ENCODE measurements at regions not wholly inside any gene's neighbourhood (a gene's known extent, or its start where the extent isn't known, plus 50 kb on each side); places are given as distances from the start of the nearest gene placed in this dataset.

DNA sequence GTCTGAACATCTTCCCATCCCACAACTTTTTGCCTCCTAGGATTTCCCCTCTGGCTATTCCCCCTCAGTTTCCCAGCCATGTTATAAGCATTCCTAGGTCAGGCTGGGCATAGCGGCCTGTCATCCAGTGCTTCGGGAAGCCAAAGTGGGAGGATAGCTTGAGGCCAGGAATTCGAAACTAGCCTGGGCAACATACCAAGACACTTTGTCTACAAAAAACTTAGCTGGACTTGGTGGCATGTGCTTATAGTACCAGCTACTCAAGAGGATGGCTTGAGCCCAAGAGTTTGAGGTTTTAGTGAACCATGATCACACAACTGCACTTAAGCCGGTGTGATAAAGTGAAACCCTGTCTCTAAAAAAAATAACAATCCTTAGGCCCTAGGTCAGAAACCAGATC, 447.4 kb downstream of the KIF16B start:
- Mint-ChIP-seq H3K27ac (no peak overlapping the region), H3K9me3 (no peaks in the 10 kb centered on the region), H3K4me1 (ENCODE audit: low read depth) (no peaks in the 10 kb centered on the region), H3K36me3 (ENCODE audit: low read depth) (no peaks in the 10 kb centered on the region), H3K27me3 (ENCODE audit: insufficient read depth) (no peaks in the 10 kb centered on the region), H3K4me3 (no peak overlapping the region)
- intact Hi-C loops (cut with micrococcal nuclease) = no loop called here
- no peak for DNase-seq (ENCODE audit: low spot score)

DNA sequence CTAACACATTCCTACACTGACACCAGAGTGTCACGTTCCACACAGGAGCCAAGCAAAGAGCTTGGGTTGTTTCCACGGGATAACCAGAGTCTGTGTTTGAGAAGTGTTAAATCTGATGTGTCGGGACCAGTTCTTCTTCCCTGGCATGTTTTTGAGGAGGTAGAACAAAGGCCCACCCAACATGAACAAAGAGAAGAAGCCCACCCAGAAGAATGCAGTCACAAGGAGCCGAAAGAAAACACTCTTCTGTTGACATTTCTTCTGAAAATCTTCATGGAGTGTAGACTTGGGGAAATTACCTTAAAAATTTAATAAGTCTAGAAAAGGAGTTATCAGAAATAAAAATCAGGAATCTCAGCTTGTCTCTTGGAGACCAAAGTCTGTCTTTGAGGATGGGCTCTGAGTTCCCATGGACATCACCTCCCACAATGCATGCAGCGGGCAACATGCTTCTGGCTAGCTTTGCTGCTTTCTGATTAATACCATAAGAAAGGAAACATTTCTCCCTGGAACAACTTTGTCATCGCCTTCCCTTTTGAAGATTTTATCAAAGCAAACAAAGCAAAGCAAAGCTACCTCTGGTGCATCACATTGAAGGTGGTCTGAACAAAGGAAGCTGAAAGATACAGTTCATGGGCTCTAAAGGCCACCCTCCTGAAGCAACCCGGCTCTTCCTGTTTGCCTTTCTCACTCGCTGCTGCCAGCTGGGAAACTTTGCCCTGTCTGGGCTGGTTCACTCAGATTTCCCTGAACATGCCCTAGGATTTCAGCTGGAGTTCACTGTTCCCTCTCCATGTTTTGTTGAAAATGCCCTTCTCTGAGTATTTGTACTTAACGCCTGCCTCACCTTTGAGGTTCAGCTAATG, 448.1 kb downstream of the KIF16B start:
- Mint-ChIP-seq H3K4me3 (no peak overlapping the region), H3K4me1 (ENCODE audit: low read depth) (no peaks in the 10 kb centered on the region), H3K36me3 (ENCODE audit: low read depth) (no peaks in the 10 kb centered on the region), H3K27ac (no peak overlapping the region), H3K9me3 (no peaks in the 10 kb centered on the region), H3K27me3 (ENCODE audit: insufficient read depth) (no peaks in the 10 kb centered on the region)
- no peak for DNase-seq (ENCODE audit: low spot score)
- intact Hi-C loops (cut with micrococcal nuclease) = no loop called here

DNA sequence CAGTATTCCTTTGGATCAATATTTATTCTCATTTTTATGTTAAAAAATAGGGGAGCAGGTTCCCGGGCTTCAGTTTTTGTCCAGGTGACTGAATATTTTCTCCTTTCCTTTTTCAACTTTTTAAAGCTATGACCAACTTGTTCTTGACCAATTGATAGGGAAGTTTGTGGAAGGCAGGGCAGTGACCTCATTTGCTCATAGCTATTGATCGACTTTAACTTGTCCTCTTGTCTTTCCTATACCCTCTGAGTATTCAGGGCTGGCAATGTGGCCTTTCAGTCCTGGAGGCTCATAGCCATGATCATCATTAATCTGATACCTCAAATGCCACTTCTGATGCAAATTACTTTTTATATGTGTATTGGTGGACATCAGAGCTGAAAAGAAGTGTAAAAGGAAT, 448.8 kb downstream of the KIF16B start:
- no peaks in the 10 kb centered on the region for H3K4me1 Mint-ChIP-seq (ENCODE audit: low read depth)
- H3K4me3 Mint-ChIP-seq = no peak overlapping the region
- no peak for DNase-seq (ENCODE audit: low spot score)
- intact Hi-C loops (cut with micrococcal nuclease) = no loop called here
- H3K36me3 Mint-ChIP-seq (ENCODE audit: low read depth) = no peaks in the 10 kb centered on the region
- no peaks in the 10 kb centered on the region for H3K27me3 Mint-ChIP-seq (ENCODE audit: insufficient read depth)
- no peaks in the 10 kb centered on the region for H3K9me3 Mint-ChIP-seq
- no peak overlapping the region for H3K27ac Mint-ChIP-seq

DNA sequence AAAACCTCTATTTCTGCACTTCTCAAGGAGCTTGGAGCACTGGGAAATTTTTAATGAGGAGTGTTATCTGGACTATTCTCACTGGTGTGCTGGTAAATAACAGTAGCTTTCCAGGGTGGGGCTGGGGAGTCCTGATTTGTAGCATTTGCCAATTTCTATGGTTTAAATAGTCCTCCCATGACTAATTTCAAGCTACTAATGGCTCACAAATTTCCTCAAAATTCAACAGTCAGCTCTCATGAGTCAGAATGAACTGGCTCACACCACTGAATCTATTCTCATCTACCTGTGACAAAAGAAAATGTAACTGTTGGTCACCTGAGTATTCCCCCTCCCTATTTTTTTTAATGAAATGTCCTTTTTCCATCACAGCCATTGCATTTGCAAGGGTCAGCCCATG, 449.6 kb downstream of the KIF16B start:
- no peaks in the 10 kb centered on the region for H3K36me3 Mint-ChIP-seq (ENCODE audit: low read depth)
- intact Hi-C loops (cut with micrococcal nuclease) = no loop called here
- no peaks in the 10 kb centered on the region for H3K27me3 Mint-ChIP-seq (ENCODE audit: insufficient read depth)
- H3K4me3 Mint-ChIP-seq = no peak overlapping the region
- no peaks in the 10 kb centered on the region for H3K4me1 Mint-ChIP-seq (ENCODE audit: low read depth)
- H3K9me3 Mint-ChIP-seq = no peaks in the 10 kb centered on the region
- no peak overlapping the region for H3K27ac Mint-ChIP-seq
- no peak for DNase-seq (ENCODE audit: low spot score)

DNA sequence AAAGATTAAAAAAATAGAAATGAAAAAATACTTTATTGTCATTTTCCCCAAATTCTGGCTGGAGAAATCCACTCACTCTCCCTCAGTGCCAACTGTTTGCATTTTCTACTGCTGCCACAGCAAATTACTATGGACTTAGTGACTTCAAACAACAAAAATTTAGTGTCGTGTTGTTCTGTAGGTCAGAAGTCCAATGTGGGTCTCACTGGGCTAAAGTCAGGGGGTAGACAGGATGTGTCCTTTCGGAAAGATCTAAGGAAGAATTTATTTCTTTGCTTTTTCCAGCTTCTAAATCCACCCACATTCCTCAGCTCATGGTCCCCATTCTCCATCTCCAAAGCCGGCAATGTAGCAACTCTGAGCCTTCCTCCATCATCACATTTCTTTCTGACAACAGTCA, 453.3 kb downstream of the KIF16B start:
- no peak overlapping the region for H3K27ac Mint-ChIP-seq
- intact Hi-C loops (cut with micrococcal nuclease) = no loop called here
- no peaks in the 10 kb centered on the region for H3K4me1 Mint-ChIP-seq (ENCODE audit: low read depth)
- no peaks in the 10 kb centered on the region for H3K27me3 Mint-ChIP-seq (ENCODE audit: insufficient read depth)
- no peak for DNase-seq (ENCODE audit: low spot score)
- no peak overlapping the region for H3K4me3 Mint-ChIP-seq
- no peaks in the 10 kb centered on the region for H3K9me3 Mint-ChIP-seq
- no peaks in the 10 kb centered on the region for H3K36me3 Mint-ChIP-seq (ENCODE audit: low read depth)

DNA sequence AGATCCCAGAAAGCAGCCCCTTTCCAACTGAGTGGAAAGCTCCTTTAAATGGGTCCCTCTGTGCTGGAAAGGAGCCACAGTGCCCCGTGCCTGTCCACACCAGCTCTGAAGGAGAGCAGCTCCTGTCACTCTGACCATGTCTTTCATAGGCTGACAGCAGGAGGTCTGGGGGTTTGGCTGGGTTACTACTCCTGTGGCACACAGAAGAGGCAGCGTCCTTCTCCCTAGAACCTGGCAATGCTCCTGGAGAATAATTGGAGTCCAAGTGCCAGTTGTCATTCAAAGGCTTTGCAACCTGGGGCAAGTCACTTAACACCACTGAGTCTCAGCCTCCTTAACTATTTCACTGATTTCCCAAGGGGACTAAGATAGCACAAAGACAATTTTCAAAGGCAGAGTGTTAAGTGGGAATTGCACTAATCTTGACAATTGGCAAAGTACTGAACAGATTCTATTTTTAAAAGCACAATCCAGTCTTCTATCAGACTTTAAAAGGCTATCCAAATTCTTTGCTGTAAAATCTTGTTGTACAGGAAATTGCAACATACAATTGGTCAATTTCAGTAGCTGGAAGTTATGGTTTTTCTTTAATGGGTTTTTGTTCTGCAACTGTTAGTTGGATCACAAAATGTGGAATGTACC, 457.2 kb downstream of the KIF16B start:
- no peaks in the 10 kb centered on the region for H3K36me3 Mint-ChIP-seq (ENCODE audit: low read depth)
- intact Hi-C loops (cut with micrococcal nuclease) = no loop called here
- H3K4me1 Mint-ChIP-seq (ENCODE audit: low read depth) = no peaks in the 10 kb centered on the region
- no peak overlapping the region for H3K4me3 Mint-ChIP-seq
- peaks cover 6% of the 10 kb centered on the region for H3K9me3 Mint-ChIP-seq
- H3K27me3 Mint-ChIP-seq (ENCODE audit: insufficient read depth) = no peaks in the 10 kb centered on the region
- H3K27ac Mint-ChIP-seq = no peak overlapping the region
- no peak for DNase-seq (ENCODE audit: low spot score)

DNA sequence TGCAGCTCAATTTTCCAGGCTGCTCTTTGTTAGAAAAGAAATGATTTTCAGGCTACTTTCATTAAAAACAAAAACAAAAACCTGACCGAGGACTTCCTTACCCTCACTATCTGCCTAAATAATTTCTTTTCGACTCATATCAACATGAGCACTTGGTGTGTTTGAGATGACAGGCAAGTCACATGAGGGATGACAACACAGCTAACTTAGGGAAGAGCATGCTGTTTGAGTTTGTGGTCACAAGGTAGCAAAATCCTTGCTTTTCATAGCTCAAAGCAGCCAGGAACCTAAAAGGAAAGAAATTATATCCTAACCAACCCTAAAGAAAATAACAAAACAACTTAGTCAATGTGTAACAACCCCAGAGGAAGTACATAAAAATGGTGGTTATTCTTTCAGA, 459.5 kb downstream of the KIF16B start:
- Mint-ChIP-seq H3K9me3 (peaks cover 10% of the 10 kb centered on the region), H3K4me3 (no peak overlapping the region), H3K36me3 (ENCODE audit: low read depth) (no peaks in the 10 kb centered on the region), H3K4me1 (ENCODE audit: low read depth) (no peaks in the 10 kb centered on the region), H3K27me3 (ENCODE audit: insufficient read depth) (no peaks in the 10 kb centered on the region), H3K27ac (no peak overlapping the region)
- DNase-seq (ENCODE audit: low spot score) = no peak
- intact Hi-C loops (cut with micrococcal nuclease) = no loop called here

DNA sequence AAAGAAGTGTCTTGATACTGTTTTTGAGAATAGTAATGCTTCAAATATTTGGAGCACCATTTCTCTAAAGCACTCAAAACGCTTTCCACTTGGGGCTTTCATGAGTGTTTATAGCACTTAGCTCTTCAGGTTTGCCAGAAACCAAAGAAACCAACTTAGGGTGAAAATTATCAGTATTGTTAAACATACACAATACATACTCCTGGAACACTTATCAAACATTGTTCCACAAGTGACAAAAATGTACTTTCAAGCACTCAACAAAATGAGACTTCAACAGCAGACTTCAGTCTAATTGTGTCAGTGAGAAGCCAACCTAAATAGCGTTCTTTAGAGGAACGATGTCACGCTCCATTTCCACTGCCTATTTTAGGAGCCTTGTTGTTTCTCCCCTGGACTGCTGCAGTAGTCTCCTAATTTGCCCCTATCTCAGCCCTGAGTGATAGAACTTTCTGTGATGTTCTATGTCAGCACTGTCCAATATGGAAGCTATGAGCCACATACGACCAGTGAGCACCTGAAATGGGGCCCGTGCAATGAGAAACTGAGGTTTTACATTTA, 461.3 kb downstream of the KIF16B start:
- Mint-ChIP-seq H3K4me1 (ENCODE audit: low read depth) (no peaks in the 10 kb centered on the region), H3K27ac (no peak overlapping the region), H3K36me3 (ENCODE audit: low read depth) (no peaks in the 10 kb centered on the region), H3K9me3 (peaks cover 20% of the 10 kb centered on the region), H3K27me3 (ENCODE audit: insufficient read depth) (no peaks in the 10 kb centered on the region), H3K4me3 (no peak overlapping the region)
- intact Hi-C loops (cut with micrococcal nuclease) = no loop called here
- no peak for DNase-seq (ENCODE audit: low spot score)

DNA sequence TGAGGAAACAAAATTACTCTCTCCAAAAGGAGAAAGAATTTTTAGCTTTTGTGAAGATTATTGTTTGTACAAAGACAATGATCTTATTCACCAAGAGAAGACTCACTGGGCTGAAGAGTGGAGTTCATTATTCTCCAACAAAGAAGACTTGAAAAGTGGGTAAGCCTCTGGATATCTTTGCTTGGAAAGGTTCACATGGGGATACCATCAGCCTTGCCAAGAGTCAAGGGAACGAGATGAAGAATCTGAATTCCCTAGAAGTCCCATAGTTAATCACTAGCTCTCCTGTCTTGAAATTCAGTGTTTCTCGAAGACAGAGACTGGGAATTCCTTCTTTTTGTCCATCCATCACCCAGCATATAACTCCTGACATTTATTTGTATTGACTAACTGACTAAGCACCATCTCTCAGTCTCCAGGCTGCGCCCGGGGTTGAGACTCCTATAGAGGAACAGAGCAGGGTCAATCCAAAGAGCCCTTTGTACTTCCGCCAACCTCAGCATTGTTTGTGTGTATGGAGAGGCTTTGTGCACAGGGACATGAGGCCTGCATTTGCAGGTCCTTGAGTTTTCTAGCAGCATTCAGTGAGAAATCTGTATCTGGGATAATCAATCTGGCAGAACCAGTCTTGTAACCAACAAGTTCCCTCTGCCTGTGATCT, 461.9 kb downstream of the KIF16B start:
- H3K4me3 Mint-ChIP-seq = no peak overlapping the region

DNA sequence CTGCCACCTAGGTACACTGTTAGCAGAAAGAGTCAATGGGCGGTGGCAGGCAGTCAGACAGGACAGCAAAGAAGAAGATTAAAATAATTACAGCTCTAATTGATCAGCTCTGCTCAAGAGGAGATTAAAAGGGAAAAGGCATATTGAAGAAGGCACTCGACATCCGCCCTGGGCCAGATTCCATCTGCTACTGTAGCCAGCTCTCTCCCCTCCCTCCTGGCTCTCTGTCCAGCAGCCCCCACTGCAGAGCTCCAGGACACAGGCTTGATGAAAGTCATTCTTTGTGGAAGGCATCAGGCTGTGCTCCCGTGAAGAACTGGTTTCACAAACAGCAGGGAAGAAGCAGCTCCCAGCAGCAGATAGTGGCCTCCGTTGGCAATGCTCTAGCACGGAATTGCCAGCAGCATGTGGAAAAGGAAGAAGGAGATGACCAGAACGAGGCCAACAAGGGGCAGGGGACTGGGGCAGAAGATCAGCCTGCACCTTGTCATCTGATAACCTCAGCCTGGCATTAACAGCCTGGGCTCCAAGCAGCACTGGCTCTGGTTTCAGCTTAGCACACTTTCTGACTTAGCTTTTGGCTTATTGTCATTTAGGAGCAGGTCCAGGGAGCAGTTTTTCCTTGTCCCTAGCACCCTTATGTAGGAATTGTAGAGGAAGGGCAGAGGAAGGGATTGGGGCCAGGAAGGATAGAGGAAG, 465.9 kb downstream of the KIF16B start:
- Mint-ChIP-seq H3K4me1 (ENCODE audit: low read depth) (no peaks in the 10 kb centered on the region), H3K9me3 (peaks cover 21% of the 10 kb centered on the region), H3K27ac (no peak overlapping the region), H3K4me3 (no peak overlapping the region), H3K36me3 (ENCODE audit: low read depth) (no peaks in the 10 kb centered on the region), H3K27me3 (ENCODE audit: insufficient read depth) (no peaks in the 10 kb centered on the region)
- intact Hi-C loops (cut with micrococcal nuclease) = no loop called here
- DNase-seq (ENCODE audit: low spot score) = no peak

More for the DNA sequence above, 461.9 kb downstream of the KIF16B start:
- Mint-ChIP-seq H3K9me3 (peaks cover 24% of the 10 kb centered on the region), H3K27me3 (ENCODE audit: insufficient read depth) (no peaks in the 10 kb centered on the region), H3K4me1 (ENCODE audit: low read depth) (no peaks in the 10 kb centered on the region), H3K36me3 (ENCODE audit: low read depth) (no peaks in the 10 kb centered on the region), H3K27ac (no peak overlapping the region)
- no peak for DNase-seq (ENCODE audit: low spot score)
- intact Hi-C loops (cut with micrococcal nuclease) = no loop called here

DNA sequence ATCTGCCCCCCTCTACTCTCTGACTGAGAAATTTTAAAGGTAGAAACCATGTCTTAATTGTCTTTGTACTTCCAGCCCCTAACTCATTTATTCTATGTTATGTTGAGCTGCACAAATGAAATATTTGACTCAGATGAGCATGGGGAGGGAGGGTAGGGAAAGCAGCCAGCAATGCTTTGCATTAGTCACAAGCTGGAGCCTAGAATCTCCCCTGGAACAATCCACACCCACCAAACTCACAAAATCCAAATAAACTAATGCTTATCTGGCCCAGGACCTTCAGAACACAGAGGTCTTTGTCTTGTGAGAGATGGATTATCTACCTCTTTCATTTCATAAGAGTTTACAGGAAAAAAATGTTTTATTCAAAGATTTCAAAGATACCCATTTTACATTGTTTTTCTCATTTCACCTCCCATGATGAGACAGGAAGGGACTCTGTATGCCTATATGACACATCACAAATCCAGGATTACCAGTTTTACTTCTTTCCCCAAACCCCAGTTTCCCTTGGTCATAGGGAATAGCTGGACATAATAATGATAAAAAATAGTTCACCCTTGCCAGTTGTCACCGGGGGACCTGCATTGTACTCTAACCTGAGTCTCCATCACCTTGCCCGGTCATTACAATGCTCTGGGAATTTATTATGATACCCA, 466.9 kb downstream of the KIF16B start:
- H3K27ac Mint-ChIP-seq = no peak overlapping the region
- intact Hi-C loops (cut with micrococcal nuclease) = no loop called here
- no peak for DNase-seq (ENCODE audit: low spot score)
- H3K9me3 Mint-ChIP-seq = peaks cover 21% of the 10 kb centered on the region
- H3K4me1 Mint-ChIP-seq (ENCODE audit: low read depth) = no peaks in the 10 kb centered on the region
- no peaks in the 10 kb centered on the region for H3K27me3 Mint-ChIP-seq (ENCODE audit: insufficient read depth)
- H3K4me3 Mint-ChIP-seq = no peak overlapping the region
- no peaks in the 10 kb centered on the region for H3K36me3 Mint-ChIP-seq (ENCODE audit: low read depth)

DNA sequence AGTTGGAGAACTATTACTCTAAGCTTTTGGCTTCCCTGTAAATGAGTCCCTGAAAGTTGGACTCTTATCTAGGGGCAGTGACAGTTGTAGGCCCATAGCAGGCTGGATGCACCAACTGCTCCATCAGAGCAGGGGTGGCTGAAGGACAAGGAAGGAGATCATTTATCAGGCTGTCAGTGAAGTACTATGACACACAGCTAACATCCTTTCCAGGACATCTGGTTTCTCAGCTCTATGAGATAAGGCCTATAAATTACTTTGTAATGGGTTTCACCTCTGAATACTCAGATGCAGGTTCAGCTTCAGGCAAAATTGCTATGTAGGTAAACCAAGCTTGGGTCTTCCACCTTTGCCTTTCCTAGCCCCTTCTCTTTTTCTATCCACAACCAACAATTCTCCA, 468.5 kb downstream of the KIF16B start:
- DNase-seq (ENCODE audit: low spot score) = no peak
- Mint-ChIP-seq H3K36me3 (ENCODE audit: low read depth) (no peaks in the 10 kb centered on the region), H3K9me3 (peaks cover 20% of the 10 kb centered on the region), H3K27me3 (ENCODE audit: insufficient read depth) (no peaks in the 10 kb centered on the region), H3K4me1 (ENCODE audit: low read depth) (no peaks in the 10 kb centered on the region), H3K27ac (no peak overlapping the region), H3K4me3 (no peak overlapping the region)
- intact Hi-C loops (cut with micrococcal nuclease) = no loop called here
